Fibroblast of mammary gland (primary cell): ENCODE measurements at regions not wholly inside any gene's neighbourhood (a gene's known extent, or its start where the extent isn't known, plus 50 kb on each side); places are given as distances from the start of the nearest gene placed in this dataset.

Experiments
- DNase-seq: peaks from one replicate; pipeline ENCODE4 v3.0.0-alpha.2; 2010; ENCODE audit warnings: low read depth
- H3K4me3 ChIP-seq: 2 replicates; pipeline ENCODE4 v1.5.1; 2011; ENCODE audit warnings: low read depth, mild to moderate bottlenecking, low read length, moderate library complexity; ENCODE audit not compliant: control insufficient read depth
- CTCF ChIP-seq: conservative IDR thresholded peaks from 2 replicates; pipeline ENCODE4 v1.5.1; 2011; ENCODE audit warnings: low read depth, low read length, inconsistent platforms; ENCODE audit not compliant: control insufficient read depth, insufficient read depth

GRCh38 chr6:102717737-102718456, 1324.4 kb downstream of the GRIK2 start:
- no peak for DNase-seq
- no peak overlapping the region for H3K4me3 ChIP-seq
- TF ChIP-seq CTCF, result no peak

- H3K4me3 ChIP-seq, result no peak overlapping the region
- DNase-seq, result no peak
- no peak for TF ChIP-seq CTCF
Measured at GRCh38 chr6:102717252-102717651, 1323.7 kb downstream of the GRIK2 start.

- no peak for TF ChIP-seq CTCF
- H3K4me3 ChIP-seq, result no peak overlapping the region
- no peak for DNase-seq
Measured at GRCh38 chr6:102701019-102701418, 1307.5 kb downstream of the GRIK2 start.

- no peak for TF ChIP-seq CTCF
- no peak for DNase-seq
- no peak overlapping the region for H3K4me3 ChIP-seq
Measured at GRCh38 chr6:102686461-102686860, 1293.0 kb downstream of the GRIK2 start.

GRCh38 chr6:102680413-102680812, 1286.9 kb downstream of the GRIK2 start:
- H3K4me3 ChIP-seq, result no peak overlapping the region
- no peak for TF ChIP-seq CTCF
- DNase-seq, result no peak

GRCh38 chr6:102679865-102680264, 1286.4 kb downstream of the GRIK2 start:
- no peak for DNase-seq
- H3K4me3 ChIP-seq, result no peak overlapping the region
- no peak for TF ChIP-seq CTCF

GRCh38 chr6:102677225-102677624, 1283.7 kb downstream of the GRIK2 start:
- DNase-seq, result no peak
- no peak for TF ChIP-seq CTCF
- no peak overlapping the region for H3K4me3 ChIP-seq
